Tibial nerve (tissue), 4 donors: ENCODE measurements at regions not wholly inside any gene's neighbourhood (a gene's known extent, or its start where the extent isn't known, plus 50 kb on each side); places are given as distances from the start of the nearest gene placed in this dataset.

Experiments used
- DNase-seq, 2 donors: peaks; one replicate each; pipeline ENCODE4 v3.0.0-alpha.2; 2019; ENCODE audit warnings: low spot score in 2 of 2
- H3K27ac ChIP-seq, 4 donors: fragments of 200-600 bp; sonication (generic) in 3 of 4; one replicate each; pipeline ENCODE4 v1.5.1; 2017 to 2019; ENCODE audit warnings: mild to moderate bottlenecking in 1 of 4
- H3K27me3 ChIP-seq, 2 donors: fragments of 200-600 bp; sonication (generic) in 1 of 2; one replicate each; pipeline versions ENCODE4 v1.5.1 to v1.6.0; 2017 to 2019
- H3K36me3 ChIP-seq, 3 donors: fragments of 200-600 bp; sonication (generic); one replicate each; pipeline ENCODE4 v1.5.1; 2018 to 2019
- H3K4me1 ChIP-seq, 4 donors: fragments of 200-600 bp; sonication (generic) in 3 of 4; one replicate each; pipeline ENCODE4 v1.5.1; 2017 to 2019
- H3K4me3 ChIP-seq, 4 donors: fragments of 200-600 bp; sonication (generic) in 3 of 4; one replicate each; pipeline ENCODE4 v1.5.1; 2017 to 2019; ENCODE audit warnings: mild to moderate bottlenecking in 1 of 4, moderate library complexity in 1 of 4
- H3K9me3 ChIP-seq, 4 donors: fragments of 200-600 bp; sonication (generic) in 3 of 4; one replicate each; pipeline ENCODE4 v1.5.1; 2017 to 2019
- EP300 ChIP-seq, 2 donors: sonication (generic); formaldehyde crosslinking; IDR thresholded peaks; one replicate each; pipeline ENCODE4 v1.6.1; 2017; ENCODE audit warnings: antibody characterized with exemption in 2 of 2, mild to moderate bottlenecking in 1 of 2
- POLR2A ChIP-seq, 2 donors: fragments of 450-650 bp; IDR thresholded peaks; one replicate each; pipeline ENCODE4 v1.6.1; 2017; ENCODE audit warnings: antibody characterized with exemption in 2 of 2, mild to moderate bottlenecking in 2 of 2, moderate library complexity in 2 of 2
- WGBS, 2 donors: methylation state at CpG; one replicate each; pipeline ENCODE4 v1.1.5; 2018; 5-methylcytosine and 5-hydroxymethylcytosine counted together
- TF ChIP-seq, protein P1 (sequence below), 5 experiments: fragments of 200-600 bp in 3 of 5; fragments of 450-650 bp in 2 of 5; sonication (generic) in 3 of 5; IDR thresholded peaks; one replicate each; pipeline ENCODE4 v1.5.1; 2016 to 2019; ENCODE audit warnings: antibody characterized with exemption in 5 of 5, mild to moderate bottlenecking in 3 of 5, moderate library complexity in 2 of 5

DNA sequence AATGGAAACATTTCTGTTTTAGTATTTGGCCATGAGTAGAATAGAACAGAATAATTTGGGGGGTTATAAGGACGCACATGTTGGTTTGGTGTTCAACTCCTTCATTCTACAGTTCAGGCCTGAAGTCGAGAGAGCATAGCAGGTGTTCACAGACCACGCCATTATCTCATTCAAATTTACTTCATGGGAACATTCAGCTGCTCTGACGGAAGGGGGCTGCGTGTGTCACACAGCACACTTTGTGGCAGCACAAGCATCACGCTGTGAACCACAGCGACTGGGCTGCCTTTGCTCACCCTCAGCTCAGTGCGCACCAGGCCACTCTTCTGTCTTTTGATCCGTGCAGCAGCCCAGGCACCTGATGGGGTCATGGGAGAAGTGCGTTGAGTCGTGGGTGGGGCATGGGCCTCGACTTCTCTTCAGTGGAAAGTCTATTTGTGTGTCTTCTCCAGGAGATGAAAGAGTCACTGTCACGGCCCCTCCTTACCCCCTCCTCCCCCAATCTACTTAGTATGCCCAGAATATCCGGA, 348.6 kb upstream of the SALL3 start:
- H3K4me3 ChIP-seq: no peak overlapping the region
- H3K9me3 ChIP-seq: peaks cover 0 to 15% (median 0%) of the 10 kb centered on the region in 4 donors
- no peak overlapping the region for H3K27ac ChIP-seq
- H3K4me1 ChIP-seq: no peaks in the 10 kb centered on the region
- no peak for TF ChIP-seq EP300 (IDR thresholded peaks at IDR 0.05)
- TF ChIP-seq, protein P1, sequence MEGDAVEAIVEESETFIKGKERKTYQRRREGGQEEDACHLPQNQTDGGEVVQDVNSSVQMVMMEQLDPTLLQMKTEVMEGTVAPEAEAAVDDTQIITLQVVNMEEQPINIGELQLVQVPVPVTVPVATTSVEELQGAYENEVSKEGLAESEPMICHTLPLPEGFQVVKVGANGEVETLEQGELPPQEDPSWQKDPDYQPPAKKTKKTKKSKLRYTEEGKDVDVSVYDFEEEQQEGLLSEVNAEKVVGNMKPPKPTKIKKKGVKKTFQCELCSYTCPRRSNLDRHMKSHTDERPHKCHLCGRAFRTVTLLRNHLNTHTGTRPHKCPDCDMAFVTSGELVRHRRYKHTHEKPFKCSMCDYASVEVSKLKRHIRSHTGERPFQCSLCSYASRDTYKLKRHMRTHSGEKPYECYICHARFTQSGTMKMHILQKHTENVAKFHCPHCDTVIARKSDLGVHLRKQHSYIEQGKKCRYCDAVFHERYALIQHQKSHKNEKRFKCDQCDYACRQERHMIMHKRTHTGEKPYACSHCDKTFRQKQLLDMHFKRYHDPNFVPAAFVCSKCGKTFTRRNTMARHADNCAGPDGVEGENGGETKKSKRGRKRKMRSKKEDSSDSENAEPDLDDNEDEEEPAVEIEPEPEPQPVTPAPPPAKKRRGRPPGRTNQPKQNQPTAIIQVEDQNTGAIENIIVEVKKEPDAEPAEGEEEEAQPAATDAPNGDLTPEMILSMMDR (IDR thresholded peaks at IDR 0.05): no peak
- TF ChIP-seq POLR2A (IDR thresholded peaks at IDR 0.05): no peak
- H3K27me3 ChIP-seq: no peaks in the 10 kb centered on the region
- WGBS, 2 donors: 85 to 95% methylated on average over 14 of the region's 14 CpGs
- no peaks in the 10 kb centered on the region for H3K36me3 ChIP-seq
- no peak for DNase-seq

DNA sequence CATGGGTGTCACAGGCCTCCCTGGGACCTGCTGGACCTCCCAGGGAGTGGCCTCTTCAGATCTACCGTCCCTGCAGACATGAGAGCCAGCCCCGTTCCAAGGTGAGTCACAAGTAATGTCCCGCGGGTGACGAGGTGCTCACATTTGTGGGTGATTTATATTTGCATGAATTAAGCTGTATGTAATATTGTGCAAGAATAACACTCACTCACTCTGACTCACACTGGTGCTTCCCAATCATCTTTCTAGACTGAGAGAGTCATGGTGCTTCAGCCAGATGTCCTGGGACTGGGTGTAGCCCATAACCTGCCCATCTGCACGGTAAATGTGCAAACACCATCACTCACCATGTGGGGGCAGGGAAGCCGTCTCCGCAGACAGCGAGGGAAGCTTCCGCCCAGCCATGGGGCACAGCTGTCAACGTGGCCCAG, 347.5 kb upstream of the SALL3 start:
- no peaks in the 10 kb centered on the region for H3K36me3 ChIP-seq
- 81 to 88% methylated on average over 11 of the region's 11 CpGs for WGBS, 2 donors
- no peaks in the 10 kb centered on the region for H3K27me3 ChIP-seq
- TF ChIP-seq, protein P1 (IDR thresholded peaks at IDR 0.05): no peak
- TF ChIP-seq POLR2A (IDR thresholded peaks at IDR 0.05): no peak
- TF ChIP-seq EP300 (IDR thresholded peaks at IDR 0.05): no peak
- no peak for DNase-seq
- H3K27ac ChIP-seq: no peak overlapping the region
- H3K4me3 ChIP-seq: no peak overlapping the region
- peaks cover 0 to 15% (median 0%) of the 10 kb centered on the region in 4 donors for H3K9me3 ChIP-seq
- H3K4me1 ChIP-seq: no peaks in the 10 kb centered on the region

DNA sequence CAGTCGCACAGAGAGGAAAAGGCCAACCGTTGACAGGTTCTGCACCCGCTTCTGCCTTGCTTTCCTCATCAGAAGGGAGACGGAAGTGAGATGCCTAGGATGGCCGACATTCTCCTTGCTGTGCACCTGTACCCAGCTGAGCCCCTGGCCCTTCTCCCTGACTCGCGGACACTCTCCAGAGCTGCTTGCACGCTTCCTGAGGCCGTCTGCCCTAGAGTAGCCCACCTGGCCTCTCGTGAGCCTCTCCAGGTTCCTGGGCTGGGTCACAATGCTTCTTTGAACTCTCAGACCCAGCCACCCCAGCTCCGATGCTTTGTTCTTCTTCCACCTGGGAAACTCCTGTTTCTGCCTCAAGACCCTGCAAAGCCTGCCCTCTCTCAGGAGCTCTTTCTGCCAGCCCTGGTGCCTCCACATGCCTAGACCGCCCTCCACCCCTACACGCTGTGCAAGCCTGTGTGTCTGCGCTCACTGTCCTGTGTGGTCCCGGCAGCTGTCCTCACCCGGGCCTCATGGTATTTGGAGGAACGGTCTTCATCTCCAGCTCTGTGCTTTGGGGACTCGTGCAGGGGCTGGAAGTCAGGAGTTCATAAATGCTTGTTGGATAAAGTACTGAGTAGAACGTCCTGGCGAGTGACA, 345.4 kb upstream of the SALL3 start:
- Histone ChIP-seq H3K4me3 (no peak overlapping the region), H3K4me1 (no peaks in the 10 kb centered on the region), H3K36me3 (no peaks in the 10 kb centered on the region), H3K27ac (no peak overlapping the region), H3K9me3 (peaks cover 0 to 12% (median 0%) of the 10 kb centered on the region in 4 donors), H3K27me3 (no peaks in the 10 kb centered on the region)
- TF ChIP-seq, protein P1 (IDR thresholded peaks at IDR 0.05): no peak
- TF ChIP-seq EP300 (IDR thresholded peaks at IDR 0.05) (no peak), POLR2A (IDR thresholded peaks at IDR 0.05) (no peak)
- no peak for DNase-seq
- WGBS, 2 donors: 62 to 67% methylated on average over 20 of the region's 20 CpGs

DNA sequence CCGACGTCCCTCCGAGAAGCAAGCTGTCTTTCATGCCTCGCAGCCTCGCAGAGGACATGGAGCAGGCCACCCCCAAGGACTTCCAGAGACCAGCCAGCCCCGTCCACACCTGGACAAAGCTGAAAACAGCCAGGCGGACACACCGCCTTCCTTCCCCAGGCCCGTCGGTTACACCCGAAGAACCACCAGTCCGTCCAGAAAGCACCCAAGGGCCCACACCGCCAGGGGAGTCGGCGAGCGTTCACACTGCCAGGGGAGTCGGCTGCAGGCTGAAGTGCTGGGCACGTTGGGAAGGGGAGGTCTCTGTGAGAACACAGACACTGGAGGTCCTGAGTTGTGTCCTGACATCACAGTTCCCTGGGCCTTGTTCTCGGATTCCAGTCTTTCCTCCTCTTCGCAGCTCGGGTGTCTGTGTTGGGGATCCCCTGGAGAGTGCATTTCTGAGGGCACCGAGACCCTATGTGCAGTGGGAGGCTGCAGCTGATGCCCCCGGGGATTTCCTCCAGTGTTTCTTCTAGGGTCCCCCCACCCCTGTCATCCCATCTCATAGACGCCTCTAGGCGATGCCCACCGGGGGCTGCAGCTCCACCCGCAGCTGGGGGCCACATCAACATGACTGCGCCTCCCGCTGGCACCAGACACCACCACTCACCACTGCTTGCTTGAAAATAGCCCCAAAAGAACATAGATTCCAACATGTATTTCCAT, 344.4 kb upstream of the SALL3 start:
- no peaks in the 10 kb centered on the region for H3K27me3 ChIP-seq
- 89 to 91% methylated on average over 29 of the region's 29 CpGs for WGBS, 2 donors

More for the DNA sequence above, 344.4 kb upstream of the SALL3 start:
- H3K9me3 ChIP-seq: peaks cover 0 to 2% (median 0%) of the 10 kb centered on the region in 4 donors
- H3K4me3 ChIP-seq: no peak overlapping the region
- no peak for DNase-seq
- H3K36me3 ChIP-seq: no peaks in the 10 kb centered on the region
- no peaks in the 10 kb centered on the region for H3K4me1 ChIP-seq
- TF ChIP-seq, protein P1 (IDR thresholded peaks at IDR 0.05): no peak
- TF ChIP-seq EP300 (IDR thresholded peaks at IDR 0.05): no peak
- no peak for TF ChIP-seq POLR2A (IDR thresholded peaks at IDR 0.05)
- no peak overlapping the region for H3K27ac ChIP-seq
